SK-N-SH (cell line): ENCODE measurements at regions not wholly inside any gene's neighbourhood (a gene's known extent, or its start where the extent isn't known, plus 50 kb on each side); places are given as distances from the start of the nearest gene placed in this dataset.

Experiments used
- CTCF ChIA-PET: fragments of 300-600, 350-600 bp; formaldehyde crosslinking; extraction: SDS; loops from one replicate; lab custom pipeline; 2021; lab: Yijun Ruan, JAX
- POLR2A ChIA-PET: fragments of 350-600 bp; sonication (Branson Sonifier 250); formaldehyde crosslinking; extraction: SDS; loops from one replicate; lab custom pipeline; 2020; ENCODE audit warnings: antibody characterized with exemption, inconsistent platforms; lab: Yijun Ruan, JAX
- DNase-seq: peaks from one replicate; pipeline ENCODE4 v3.0.0; 2012
- H2AFZ ChIP-seq: fragments of 200-600 bp; sonication (generic); 2 replicates; pipeline ENCODE4 v1.8.1; 2016; ENCODE audit warnings: antibody characterized with exemption, mild to moderate bottlenecking, low read depth
- H3F3A ChIP-seq: fragments of 200-600 bp; sonication (generic); replicated peaks from 2 replicates; pipeline ENCODE3; 2016; ENCODE audit warnings: antibody characterized with exemption, mild to moderate bottlenecking; ENCODE audit not compliant: insufficient read depth
- H3K27ac ChIP-seq, 2 experiments: fragments of 200-500 bp in 1 of 2; fragments of 200-600 bp in 1 of 2; sonication (Bioruptor generic) in 1 of 2; sonication (generic), shearing (Covaris generic) in 1 of 2; 2 replicates each; pipeline versions ENCODE4 v1.5.1 to v1.6.1; 2014 to 2016; ENCODE audit warnings: low read depth in 2 of 2, inconsistent platforms in 1 of 2, low read length in 1 of 2, mild to moderate bottlenecking in 1 of 2, mixed read lengths in 1 of 2
- H3K27me3 ChIP-seq: fragments of 200-600 bp; sonication (generic), shearing (Covaris generic); 2 replicates; pipeline ENCODE4 v1.6.1; 2016; ENCODE audit warnings: mixed run types; ENCODE audit not compliant: insufficient read depth
- H3K36me3 ChIP-seq, 2 experiments: fragments of 200-500 bp in 1 of 2; fragments of 200-600 bp in 1 of 2; sonication (Bioruptor generic) in 1 of 2; sonication (generic) in 1 of 2; replicated peaks in 1 of 2; 2 replicates each; pipeline versions ENCODE3 to v1.5.1; 2014 to 2016; ENCODE audit warnings: low read length in 1 of 2, mild to moderate bottlenecking in 1 of 2; ENCODE audit not compliant: insufficient read depth in 2 of 2, control insufficient read depth in 1 of 2
- H3K4me1 ChIP-seq, 2 experiments: fragments of 200-500 bp in 1 of 2; fragments of 200-600 bp in 1 of 2; sonication (Bioruptor generic) in 1 of 2; sonication (generic), shearing (Covaris generic) in 1 of 2; 2 replicates each; pipeline versions ENCODE4 v1.5.1 to v1.6.1; 2014 to 2016; ENCODE audit warnings: low read depth in 1 of 2, low read length in 1 of 2, mixed run types in 1 of 2; ENCODE audit not compliant: insufficient read depth in 2 of 2, control insufficient read depth in 1 of 2
- H3K4me2 ChIP-seq: fragments of 200-600 bp; sonication (generic), shearing (Covaris generic); 2 replicates; pipeline ENCODE4 v1.6.1; 2017; ENCODE audit warnings: mixed run types
- H3K4me3 ChIP-seq, 2 experiments: fragments of 200-500 bp in 1 of 2; fragments of 200-600 bp in 1 of 2; sonication (Bioruptor generic) in 1 of 2; sonication (generic), shearing (Covaris generic) in 1 of 2; 2 replicates each; pipeline versions ENCODE4 v1.5.1 to v1.8.1; 2014 to 2016; ENCODE audit warnings: low read depth in 2 of 2, inconsistent platforms in 1 of 2, low read length in 1 of 2, mild to moderate bottlenecking in 1 of 2, mixed read lengths in 1 of 2, moderate library complexity in 1 of 2
- H3K79me2 ChIP-seq: fragments of 200-600 bp; sonication (generic); 2 replicates; pipeline ENCODE4 v1.8.1; 2017; ENCODE audit warnings: mild to moderate bottlenecking; ENCODE audit not compliant: insufficient read depth
- H3K9ac ChIP-seq: fragments of 200-600 bp; sonication (generic); 2 replicates; pipeline ENCODE4 v1.6.1; 2017; ENCODE audit warnings: mixed run types
- H3K9me2 ChIP-seq: fragments of 200-600 bp; sonication (generic); 2 replicates; pipeline ENCODE4 v1.6.1; 2017; ENCODE audit warnings: mixed run types
- H3K9me3 ChIP-seq: fragments of 200-600 bp; sonication (generic); 2 replicates; pipeline ENCODE4 v1.6.1; 2017; ENCODE audit warnings: mixed run types, mild to moderate bottlenecking, moderate library complexity
- H4K20me1 ChIP-seq: fragments of 200-600 bp; sonication (generic); 2 replicates; pipeline ENCODE4 v1.6.1; 2017; ENCODE audit warnings: mild to moderate bottlenecking, mixed run types; ENCODE audit not compliant: insufficient read depth
- CTCF ChIP-seq: fragments of 200-600 bp; sonication (generic); IDR thresholded peaks from 2 replicates; pipeline ENCODE4 v1.6.1; 2017; ENCODE audit warnings: antibody characterized with exemption, mild to moderate bottlenecking, moderate library complexity
- ELF1 ChIP-seq: IDR thresholded peaks from 2 replicates; pipeline ENCODE4 v1.4.0; 2012
- FOXJ3 ChIP-seq: sonication (generic); formaldehyde crosslinking; IDR thresholded peaks from 2 replicates; pipeline ENCODE4 v1.5.1; 2020; ENCODE audit warnings: mild to moderate bottlenecking, missing genetic modification reagents
- FOXM1 ChIP-seq: IDR thresholded peaks from 2 replicates; pipeline ENCODE4 v1.4.0; 2012; ENCODE audit warnings: low read depth, mild to moderate bottlenecking
- PBX3 ChIP-seq: IDR thresholded peaks from 2 replicates; pipeline ENCODE4; 2012
- RCOR1 ChIP-seq: fragments of 150-350 bp; IDR thresholded peaks from 2 replicates; pipeline ENCODE4 v1.6.1; 2017; ENCODE audit warnings: antibody characterized with exemption, low read length
- SIN3A ChIP-seq: IDR thresholded peaks from 2 replicates; pipeline ENCODE4 v1.6.1; 2012; ENCODE audit warnings: low read depth, mild to moderate bottlenecking, low read length, moderate library complexity, borderline replicate concordance
- SMC3 ChIP-seq: IDR thresholded peaks from 2 replicates; pipeline ENCODE4 v1.6.1; 2012; ENCODE audit warnings: low read depth, low read length, improper control_type of control experiment
- TAF1 ChIP-seq: IDR thresholded peaks from 2 replicates; pipeline ENCODE4 v1.6.1; 2012; ENCODE audit warnings: low read depth, mild to moderate bottlenecking, low read length, moderate library complexity, borderline replicate concordance
- TCF12 ChIP-seq: IDR thresholded peaks from 2 replicates; pipeline ENCODE4 v1.4.0; 2012
- TEAD4 ChIP-seq: IDR thresholded peaks from 2 replicates; pipeline ENCODE4 v1.4.0; 2012; ENCODE audit warnings: mild to moderate bottlenecking, borderline replicate concordance; ENCODE audit not compliant: insufficient read depth
- WGBS: methylation state at CpG from one replicate; pipeline ENCODE4 v1.1.6; 2017; ENCODE audit warnings: low lambda C conversion rate; 5-methylcytosine and 5-hydroxymethylcytosine counted together
- TF ChIP-seq, protein P1 (sequence below): IDR thresholded peaks from 2 replicates; pipeline ENCODE4 v1.6.1; 2012; ENCODE audit warnings: mild to moderate bottlenecking, low read depth, low read length, moderate library complexity
- TF ChIP-seq, protein P2 (sequence below): IDR thresholded peaks from 2 replicates; pipeline ENCODE4 v1.4.0; 2012; ENCODE audit warnings: low read depth, borderline replicate concordance

DNA sequence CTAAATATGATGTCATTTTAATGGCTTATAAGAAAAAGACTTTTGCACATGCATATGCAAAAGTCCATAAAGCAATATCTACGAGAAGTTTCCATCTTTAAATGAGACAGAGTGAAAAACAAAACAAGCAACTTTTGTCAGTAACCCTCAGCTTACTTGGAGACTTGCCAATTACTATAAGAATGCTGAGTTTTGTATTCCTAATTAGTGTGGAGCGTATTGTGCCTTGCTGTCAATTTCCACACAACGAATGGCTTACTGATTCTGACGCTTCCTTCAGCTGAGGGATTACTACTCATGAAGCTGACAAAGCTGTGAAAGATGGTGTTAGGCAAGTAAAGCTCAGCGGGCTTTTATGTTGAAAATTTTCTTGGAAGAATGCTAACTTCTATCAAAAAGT lies 440.4 kb upstream of the ADAMTS5 start (continued):
- TF ChIP-seq, protein P1, sequence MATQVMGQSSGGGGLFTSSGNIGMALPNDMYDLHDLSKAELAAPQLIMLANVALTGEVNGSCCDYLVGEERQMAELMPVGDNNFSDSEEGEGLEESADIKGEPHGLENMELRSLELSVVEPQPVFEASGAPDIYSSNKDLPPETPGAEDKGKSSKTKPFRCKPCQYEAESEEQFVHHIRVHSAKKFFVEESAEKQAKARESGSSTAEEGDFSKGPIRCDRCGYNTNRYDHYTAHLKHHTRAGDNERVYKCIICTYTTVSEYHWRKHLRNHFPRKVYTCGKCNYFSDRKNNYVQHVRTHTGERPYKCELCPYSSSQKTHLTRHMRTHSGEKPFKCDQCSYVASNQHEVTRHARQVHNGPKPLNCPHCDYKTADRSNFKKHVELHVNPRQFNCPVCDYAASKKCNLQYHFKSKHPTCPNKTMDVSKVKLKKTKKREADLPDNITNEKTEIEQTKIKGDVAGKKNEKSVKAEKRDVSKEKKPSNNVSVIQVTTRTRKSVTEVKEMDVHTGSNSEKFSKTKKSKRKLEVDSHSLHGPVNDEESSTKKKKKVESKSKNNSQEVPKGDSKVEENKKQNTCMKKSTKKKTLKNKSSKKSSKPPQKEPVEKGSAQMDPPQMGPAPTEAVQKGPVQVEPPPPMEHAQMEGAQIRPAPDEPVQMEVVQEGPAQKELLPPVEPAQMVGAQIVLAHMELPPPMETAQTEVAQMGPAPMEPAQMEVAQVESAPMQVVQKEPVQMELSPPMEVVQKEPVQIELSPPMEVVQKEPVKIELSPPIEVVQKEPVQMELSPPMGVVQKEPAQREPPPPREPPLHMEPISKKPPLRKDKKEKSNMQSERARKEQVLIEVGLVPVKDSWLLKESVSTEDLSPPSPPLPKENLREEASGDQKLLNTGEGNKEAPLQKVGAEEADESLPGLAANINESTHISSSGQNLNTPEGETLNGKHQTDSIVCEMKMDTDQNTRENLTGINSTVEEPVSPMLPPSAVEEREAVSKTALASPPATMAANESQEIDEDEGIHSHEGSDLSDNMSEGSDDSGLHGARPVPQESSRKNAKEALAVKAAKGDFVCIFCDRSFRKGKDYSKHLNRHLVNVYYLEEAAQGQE: no peak
- no peak for TF ChIP-seq PBX3
- no peak for TF ChIP-seq CTCF
- TF ChIP-seq FOXJ3 (CRISPR knock-in tag): no peak
- TF ChIP-seq SIN3A: no peak
- TF ChIP-seq, protein P2, sequence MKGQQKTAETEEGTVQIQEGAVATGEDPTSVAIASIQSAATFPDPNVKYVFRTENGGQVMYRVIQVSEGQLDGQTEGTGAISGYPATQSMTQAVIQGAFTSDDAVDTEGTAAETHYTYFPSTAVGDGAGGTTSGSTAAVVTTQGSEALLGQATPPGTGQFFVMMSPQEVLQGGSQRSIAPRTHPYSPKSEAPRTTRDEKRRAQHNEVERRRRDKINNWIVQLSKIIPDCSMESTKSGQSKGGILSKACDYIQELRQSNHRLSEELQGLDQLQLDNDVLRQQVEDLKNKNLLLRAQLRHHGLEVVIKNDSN: no peak

DNA sequence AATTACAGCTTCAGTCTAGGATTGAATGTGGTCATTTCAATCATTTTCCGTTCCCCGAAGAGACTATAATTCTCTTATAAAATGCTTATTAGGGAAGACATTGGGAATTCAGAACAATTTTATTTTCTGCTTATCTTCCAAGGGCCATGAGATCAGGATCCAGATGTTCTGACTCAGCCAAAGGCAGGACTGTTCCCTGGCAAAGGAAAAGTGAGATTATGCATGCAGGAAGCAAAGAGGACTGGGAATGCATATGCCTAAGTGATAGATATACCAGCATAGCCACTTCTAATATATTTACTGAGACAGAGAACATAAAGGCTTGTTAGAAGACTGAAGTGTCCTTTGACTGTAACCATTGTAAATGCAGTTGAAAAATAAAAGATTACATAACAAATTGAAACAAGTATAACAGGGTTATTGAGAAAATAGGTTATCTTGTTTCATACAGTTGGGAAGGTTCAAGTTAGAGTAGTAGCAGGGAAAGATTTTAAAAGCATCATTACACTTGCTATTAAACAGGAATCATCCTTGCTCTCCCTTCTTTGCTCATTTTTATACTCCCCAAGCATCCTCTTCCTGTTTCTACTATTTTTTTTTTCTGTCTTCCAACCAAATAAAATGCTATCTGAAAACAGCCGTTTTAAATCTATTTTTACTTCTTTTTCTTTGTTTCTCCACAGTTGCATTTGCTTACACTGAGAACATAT lies 439.6 kb upstream of the ADAMTS5 start:
- H4K20me1 ChIP-seq: no peaks in the 10 kb centered on the region
- CTCF ChIA-PET: no interaction called here
- DNase-seq: peak; percentile 18
- H3K9me2 ChIP-seq: no peaks in the 10 kb centered on the region
- H3K27me3 ChIP-seq: no peaks in the 10 kb centered on the region
- POLR2A ChIA-PET: no interaction called here
- 28% methylated on average over 3 of the region's 3 CpGs for WGBS
- no peak overlapping the region for H3K4me3 ChIP-seq
- no peaks in the 10 kb centered on the region for H3K79me2 ChIP-seq
- H3K4me1 ChIP-seq: peaks cover 3 to 4% of the 10 kb centered on the region in 2 experiments; a peak in 2 of 4 replicates
- H3K9ac ChIP-seq: no peak overlapping the region
- H3F3A ChIP-seq: no peaks in the 10 kb centered on the region
- H2AFZ ChIP-seq: 0 out of 2 replicates have a peak overlapping the region, but pooled peaks have one; percentile 1
- 0 out of 2 replicates have a peak, but pooled peaks have one; percentile 10 for TF ChIP-seq TEAD4
- TF ChIP-seq TAF1: no peak
- TF ChIP-seq RCOR1: no peak
- TF ChIP-seq SMC3: no peak
- no peak for TF ChIP-seq ELF1
- TF ChIP-seq TCF12: peak; percentile 51; the same call in 1 of the 2 replicates
- no peak for TF ChIP-seq FOXM1
- H3K9me3 ChIP-seq: no peaks in the 10 kb centered on the region
- H3K4me2 ChIP-seq: 0 out of 2 replicates have a peak overlapping the region, but pooled peaks have one; percentile 0
- H3K27ac ChIP-seq: peak overlapping the region; percentile 3 to 62; a peak in 3 of 4 replicates
- no peaks in the 10 kb centered on the region for H3K36me3 ChIP-seq
